ENCODE measurements at regions not wholly inside any gene's neighbourhood (a gene's known extent, or its start where the extent isn't known, plus 50 kb on each side); places are given as distances from the start of the nearest gene placed in this dataset.
A peak's percentile ranks its signal among the peaks of the same experiment; 100 is the strongest.

GRCh38 chr12:93016752-93017350 is 87.8 kb upstream of the EEA1 start:
- TF ChIP-seq CTCF (IDR thresholded peaks at IDR 0.05): no peak

DNA sequence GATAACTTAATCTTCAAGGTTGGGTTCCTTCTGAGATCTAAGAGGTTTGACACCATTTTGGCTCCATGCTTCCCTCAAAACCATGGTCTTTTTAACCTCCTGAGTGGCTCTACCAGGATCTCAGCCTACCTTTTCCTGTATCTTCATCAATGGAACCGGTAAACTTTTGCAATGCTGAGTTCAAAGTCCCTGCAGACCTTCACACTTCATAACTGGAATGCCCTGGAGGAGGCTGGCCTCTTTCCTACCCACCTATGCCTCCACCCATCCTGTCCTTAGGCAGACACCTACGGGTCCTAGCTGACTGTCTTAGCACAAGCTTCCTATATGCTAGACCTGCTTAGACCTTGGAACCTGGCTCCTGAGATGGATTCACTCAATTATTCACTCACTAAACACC is 89.5 kb upstream of the EEA1 start:
- no peak for ATAC-seq
- Histone ChIP-seq H3K4me1 (no peaks in the 10 kb centered on the region), H3K4me3 (no peak overlapping the region), H3K9me3 (no peaks in the 10 kb centered on the region), H3K27me3 (no peaks in the 10 kb centered on the region), H3K36me3 (no peaks in the 10 kb centered on the region), H3K27ac (no peak overlapping the region)
- intact Hi-C loops (cut with DNase I): no loop called here
- no peak for DNase-seq
- no peak for TF ChIP-seq CTCF (IDR thresholded peaks at IDR 0.05)

More at GRCh38 chr12:93016752-93017350, 87.8 kb upstream of the EEA1 start:
- Histone ChIP-seq H3K9me3 (no peaks in the 10 kb centered on the region), H3K4me1 (no peaks in the 10 kb centered on the region), H3K36me3 (no peaks in the 10 kb centered on the region), H3K27ac (no peak overlapping the region), H3K4me3 (no peak overlapping the region), H3K27me3 (no peaks in the 10 kb centered on the region)
- intact Hi-C loops (cut with DNase I): no loop called here
- no peak for DNase-seq
- no peak for ATAC-seq

GRCh38 chr12:93019212-93019927 is 90.3 kb upstream of the EEA1 start:
- TF ChIP-seq CTCF (IDR thresholded peaks at IDR 0.05): no peak

GRCh38 chr12:93019975-93020630 is 91.0 kb upstream of the EEA1 start:
- no peak for TF ChIP-seq CTCF (IDR thresholded peaks at IDR 0.05)

More at GRCh38 chr12:93019212-93019927, 90.3 kb upstream of the EEA1 start:
- DNase-seq (no peak), ATAC-seq (no peak)
- Histone ChIP-seq H3K27me3 (no peaks in the 10 kb centered on the region), H3K27ac (no peak overlapping the region), H3K36me3 (no peaks in the 10 kb centered on the region), H3K4me3 (no peak overlapping the region), H3K9me3 (no peaks in the 10 kb centered on the region), H3K4me1 (no peaks in the 10 kb centered on the region)
- intact Hi-C loops (cut with DNase I): no loop called here

GRCh38 chr12:93020631-93021597 is 91.8 kb upstream of the EEA1 start:
- intact Hi-C loops (cut with DNase I): no loop called here
- no peak overlapping the region for H3K27ac ChIP-seq
- TF ChIP-seq CTCF (IDR thresholded peaks at IDR 0.05): no peak

More at GRCh38 chr12:93019975-93020630, 91.0 kb upstream of the EEA1 start:
- ATAC-seq (peak; percentile 86), DNase-seq (no peak)
- no peak overlapping the region for H3K4me3 ChIP-seq
- intact Hi-C loops (cut with DNase I): no loop called here
- no peak overlapping the region for H3K27ac ChIP-seq
- H3K4me1 ChIP-seq: no peaks in the 10 kb centered on the region
- H3K9me3 ChIP-seq: no peaks in the 10 kb centered on the region
- H3K27me3 ChIP-seq: no peaks in the 10 kb centered on the region
- H3K36me3 ChIP-seq: no peaks in the 10 kb centered on the region

More at GRCh38 chr12:93020631-93021597, 91.8 kb upstream of the EEA1 start:
- ATAC-seq: peak; percentile 5
- Histone ChIP-seq H3K4me1 (no peaks in the 10 kb centered on the region), H3K27me3 (no peaks in the 10 kb centered on the region), H3K9me3 (no peaks in the 10 kb centered on the region), H3K36me3 (no peaks in the 10 kb centered on the region), H3K4me3 (no peak overlapping the region)
- DNase-seq: no peak

Measured in upper lobe of right lung (tissue), 1 donor.